LNCAP (cell line): ENCODE measurements at regions not wholly inside any gene's neighbourhood (a gene's known extent, or its start where the extent isn't known, plus 50 kb on each side); places are given as distances from the start of the nearest gene placed in this dataset.

Experiments
- TF ChIP-seq, protein P1 (sequence below): fragments of 450-650 bp; IDR thresholded peaks from 2 replicates; pipeline ENCODE4 v1.5.1; 2017; ENCODE audit warnings: mild to moderate bottlenecking

DNA sequence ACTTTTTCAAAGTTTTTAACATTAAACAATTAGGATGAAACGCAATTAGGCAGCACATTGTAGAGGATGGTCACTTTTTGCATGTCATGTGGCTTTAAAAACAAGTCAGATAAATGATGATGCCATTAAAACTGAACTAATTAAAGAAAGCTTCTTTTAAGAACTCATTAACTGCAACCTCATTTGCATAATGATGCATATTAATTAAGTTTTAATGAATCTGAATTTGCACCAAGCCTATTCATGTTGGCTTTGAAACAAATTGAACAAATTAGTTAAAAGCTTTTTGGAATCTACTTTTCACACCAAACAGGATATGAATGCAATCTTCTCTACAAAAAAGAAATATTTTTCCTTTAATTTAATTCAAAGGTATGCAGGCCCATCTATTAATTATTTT is 499.0 kb downstream of the VRK1 start:
- TF ChIP-seq, protein P1, sequence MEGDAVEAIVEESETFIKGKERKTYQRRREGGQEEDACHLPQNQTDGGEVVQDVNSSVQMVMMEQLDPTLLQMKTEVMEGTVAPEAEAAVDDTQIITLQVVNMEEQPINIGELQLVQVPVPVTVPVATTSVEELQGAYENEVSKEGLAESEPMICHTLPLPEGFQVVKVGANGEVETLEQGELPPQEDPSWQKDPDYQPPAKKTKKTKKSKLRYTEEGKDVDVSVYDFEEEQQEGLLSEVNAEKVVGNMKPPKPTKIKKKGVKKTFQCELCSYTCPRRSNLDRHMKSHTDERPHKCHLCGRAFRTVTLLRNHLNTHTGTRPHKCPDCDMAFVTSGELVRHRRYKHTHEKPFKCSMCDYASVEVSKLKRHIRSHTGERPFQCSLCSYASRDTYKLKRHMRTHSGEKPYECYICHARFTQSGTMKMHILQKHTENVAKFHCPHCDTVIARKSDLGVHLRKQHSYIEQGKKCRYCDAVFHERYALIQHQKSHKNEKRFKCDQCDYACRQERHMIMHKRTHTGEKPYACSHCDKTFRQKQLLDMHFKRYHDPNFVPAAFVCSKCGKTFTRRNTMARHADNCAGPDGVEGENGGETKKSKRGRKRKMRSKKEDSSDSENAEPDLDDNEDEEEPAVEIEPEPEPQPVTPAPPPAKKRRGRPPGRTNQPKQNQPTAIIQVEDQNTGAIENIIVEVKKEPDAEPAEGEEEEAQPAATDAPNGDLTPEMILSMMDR, result no peak

DNA sequence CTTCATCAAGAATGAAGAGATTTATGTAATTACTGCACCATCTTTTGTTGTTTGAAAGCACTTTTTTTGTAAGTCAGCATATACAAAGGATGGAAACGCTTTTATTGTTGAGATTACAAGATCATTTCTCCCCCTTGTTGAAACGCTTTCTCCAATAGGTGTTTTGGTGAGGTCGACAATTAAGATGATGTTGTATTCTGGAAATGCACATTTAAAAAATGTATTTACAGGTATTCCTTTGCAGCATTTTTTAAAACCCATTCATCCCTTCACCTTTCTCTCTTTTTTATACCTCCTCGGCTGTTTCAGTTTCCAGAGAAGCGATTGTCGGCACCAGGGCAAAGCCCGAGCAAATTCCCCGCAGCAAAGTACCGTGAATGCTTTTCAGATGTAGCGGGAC is 499.9 kb downstream of the VRK1 start:
- TF ChIP-seq, protein P1, result no peak

GRCh38 chr14:97298331-97298730 is 501.1 kb downstream of the VRK1 start:
- TF ChIP-seq, protein P1, result no peak; the same call in 1 of the 2 replicates

GRCh38 chr14:97298736-97299135 is 501.6 kb downstream of the VRK1 start:
- TF ChIP-seq, protein P1, result no peak

DNA sequence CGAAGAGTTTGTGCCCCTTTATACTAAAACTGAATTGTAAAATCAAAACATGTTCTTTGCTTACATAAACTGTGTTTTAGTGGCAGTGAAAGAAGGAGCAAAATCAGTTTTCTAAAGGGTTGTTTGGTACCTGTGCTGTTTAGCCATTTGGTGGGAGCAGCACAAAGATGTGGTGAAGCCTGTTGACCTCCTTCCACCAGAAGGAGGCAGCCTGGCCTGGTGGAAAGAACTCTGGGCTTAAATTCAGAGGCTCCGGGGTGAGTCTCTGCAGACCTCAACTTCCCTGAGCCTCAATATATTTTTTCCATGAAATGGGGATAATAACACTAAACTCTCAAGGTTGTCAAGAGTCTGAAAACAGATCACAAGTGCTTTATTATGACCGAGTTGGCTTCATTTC is 502.5 kb downstream of the VRK1 start:
- TF ChIP-seq, protein P1, result no peak

DNA sequence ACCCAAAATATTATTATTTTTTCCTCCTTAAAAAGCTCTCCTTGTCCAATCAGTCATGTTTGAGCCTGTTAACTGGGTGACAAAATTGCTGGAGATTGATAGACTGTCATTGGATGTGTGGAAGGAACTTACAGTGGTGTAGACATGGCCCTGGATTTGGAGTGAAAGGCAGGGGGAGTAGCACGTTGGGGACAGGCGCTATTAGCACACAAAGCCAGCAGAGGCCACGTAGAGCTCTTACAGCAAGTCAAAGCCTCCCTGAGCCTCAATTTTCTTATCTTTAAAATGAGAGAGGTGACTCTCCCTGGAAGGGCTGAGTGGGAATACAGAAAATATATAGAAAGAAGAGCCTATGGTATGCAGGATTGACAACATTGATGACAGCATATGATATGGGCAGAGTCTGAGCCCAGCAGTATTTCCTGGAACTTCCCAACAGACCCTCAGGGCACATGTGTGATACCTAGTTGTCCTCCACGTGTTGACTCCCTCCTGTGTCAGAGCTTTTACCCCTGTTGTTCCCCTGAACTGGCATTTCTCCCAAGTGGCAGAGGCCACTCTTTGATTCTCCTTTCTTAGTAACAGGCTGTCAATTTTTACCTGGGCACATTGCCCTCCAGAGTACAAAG is 504.9 kb downstream of the VRK1 start:
- TF ChIP-seq, protein P1, result no peak

DNA sequence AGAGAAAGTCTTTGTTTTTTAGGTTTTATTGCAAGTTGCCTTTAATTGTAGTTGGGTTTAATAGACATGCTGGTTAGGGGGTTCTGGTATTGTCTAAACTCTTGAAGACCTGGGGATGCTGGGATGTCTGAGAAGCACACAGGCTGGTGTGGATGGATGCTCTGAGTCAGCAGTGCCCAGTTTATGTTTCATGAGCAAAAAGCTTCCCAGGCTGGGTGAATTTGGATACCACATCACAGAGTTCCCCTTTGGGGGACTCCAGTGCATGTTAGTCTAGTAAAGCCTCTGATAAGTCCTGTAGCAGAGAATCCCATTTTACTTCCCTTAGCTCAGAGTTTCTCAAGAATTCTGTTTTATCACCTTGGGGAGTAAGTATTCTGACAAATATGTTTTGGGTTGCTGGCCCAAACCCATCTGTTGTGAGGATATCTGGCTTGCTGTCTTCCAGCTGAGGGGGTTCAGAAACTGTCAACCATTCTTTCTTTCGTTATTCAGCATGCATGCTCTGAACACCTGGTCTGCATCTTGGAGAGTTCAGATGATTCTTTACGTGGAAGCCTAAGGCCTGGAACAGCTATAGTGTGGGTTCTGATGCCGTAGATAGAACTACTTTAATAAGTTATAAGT is 509.1 kb downstream of the VRK1 start:
- TF ChIP-seq, protein P1, result no peak
